ENCODE measurements at regions not wholly inside any gene's neighbourhood (a gene's known extent, or its start where the extent isn't known, plus 50 kb on each side); places are given as distances from the start of the nearest gene placed in this dataset.

DNA sequence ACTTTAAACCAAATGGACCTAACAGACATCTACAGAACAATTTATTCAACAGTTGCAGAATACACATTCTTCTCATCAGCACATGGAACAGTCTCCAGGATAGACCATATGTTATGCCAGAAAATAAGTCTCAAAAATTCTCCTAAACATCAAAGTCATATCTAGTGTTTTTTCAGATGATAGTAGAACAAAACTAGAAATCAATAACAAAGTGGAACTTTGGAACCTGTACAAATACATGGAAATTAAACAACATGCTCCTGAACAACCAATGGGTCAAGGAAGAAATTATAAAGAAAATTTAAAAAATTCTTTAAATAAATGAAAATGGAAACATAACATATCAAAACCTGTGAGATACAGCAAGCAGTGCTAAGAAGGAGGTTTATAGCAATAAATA lies 194.1 kb upstream of the SIX2 start:
- Histone ChIP-seq H2AFZ (ENCODE audit: insufficient read depth, low read depth, low read length, poor library complexity, severe bottlenecking) (no peak overlapping the region), H3K79me2 (ENCODE audit: insufficient read depth, low read length) (no peaks in the 10 kb centered on the region), H3K4me1 (ENCODE audit: control insufficient read depth in 1 of 2, insufficient read depth in 2 of 2, low read length in 2 of 2) (no peaks in the 10 kb centered on the region), H3K27ac (ENCODE audit: low read depth in 1 of 2, low read length in 2 of 2) (no peak overlapping the region), H3K4me3 (replicated peaks in 1 of 3; ENCODE audit: low read depth in 2 of 3, low read length in 3 of 3) (no peak overlapping the region), H3K27me3 (ENCODE audit: control insufficient read depth in 2 of 2, insufficient read depth in 2 of 2, low read length in 2 of 2) (no peaks in the 10 kb centered on the region), H4K20me1 (ENCODE audit: insufficient read depth, low read length) (no peaks in the 10 kb centered on the region), H3K9me3 (replicated peaks in 1 of 2; ENCODE audit: control insufficient read depth in 1 of 2, insufficient read depth in 1 of 2, low read length in 2 of 2) (peaks cover 5 to 18% of the 10 kb centered on the region in 2 donors), H3K36me3 (replicated peaks in 1 of 2; ENCODE audit: control insufficient read depth in 1 of 2, insufficient read depth in 2 of 2, low read length in 2 of 2) (no peaks in the 10 kb centered on the region), H3K4me2 (replicated peaks; ENCODE audit: extremely low read depth, low read length, poor library complexity, severe bottlenecking) (no peak overlapping the region), H3K9ac (ENCODE audit: insufficient read depth, low read length, poor library complexity, severe bottlenecking) (no peak overlapping the region)
- H3K4me3 Mint-ChIP-seq = no peak overlapping the region
- DNase-seq = no peak
- no peak overlapping the region for H3K27ac Mint-ChIP-seq
- peaks cover 0 to 5% (median 4%) of the 10 kb centered on the region in 3 donors for H3K27me3 Mint-ChIP-seq (ENCODE audit: low read depth in 3 of 3)
- intact Hi-C loops (cut with micrococcal nuclease) = no loop called here
- H3K36me3 Mint-ChIP-seq = no peaks in the 10 kb centered on the region
- TF ChIP-seq, protein P1, sequence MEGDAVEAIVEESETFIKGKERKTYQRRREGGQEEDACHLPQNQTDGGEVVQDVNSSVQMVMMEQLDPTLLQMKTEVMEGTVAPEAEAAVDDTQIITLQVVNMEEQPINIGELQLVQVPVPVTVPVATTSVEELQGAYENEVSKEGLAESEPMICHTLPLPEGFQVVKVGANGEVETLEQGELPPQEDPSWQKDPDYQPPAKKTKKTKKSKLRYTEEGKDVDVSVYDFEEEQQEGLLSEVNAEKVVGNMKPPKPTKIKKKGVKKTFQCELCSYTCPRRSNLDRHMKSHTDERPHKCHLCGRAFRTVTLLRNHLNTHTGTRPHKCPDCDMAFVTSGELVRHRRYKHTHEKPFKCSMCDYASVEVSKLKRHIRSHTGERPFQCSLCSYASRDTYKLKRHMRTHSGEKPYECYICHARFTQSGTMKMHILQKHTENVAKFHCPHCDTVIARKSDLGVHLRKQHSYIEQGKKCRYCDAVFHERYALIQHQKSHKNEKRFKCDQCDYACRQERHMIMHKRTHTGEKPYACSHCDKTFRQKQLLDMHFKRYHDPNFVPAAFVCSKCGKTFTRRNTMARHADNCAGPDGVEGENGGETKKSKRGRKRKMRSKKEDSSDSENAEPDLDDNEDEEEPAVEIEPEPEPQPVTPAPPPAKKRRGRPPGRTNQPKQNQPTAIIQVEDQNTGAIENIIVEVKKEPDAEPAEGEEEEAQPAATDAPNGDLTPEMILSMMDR (IDR thresholded peaks at IDR 0.05) = no peak
- peaks cover 9 to 23% (median 12%) of the 10 kb centered on the region in 7 donors for H3K9me3 Mint-ChIP-seq
- H3K4me1 Mint-ChIP-seq = peaks cover 9% of the 10 kb centered on the region

DNA sequence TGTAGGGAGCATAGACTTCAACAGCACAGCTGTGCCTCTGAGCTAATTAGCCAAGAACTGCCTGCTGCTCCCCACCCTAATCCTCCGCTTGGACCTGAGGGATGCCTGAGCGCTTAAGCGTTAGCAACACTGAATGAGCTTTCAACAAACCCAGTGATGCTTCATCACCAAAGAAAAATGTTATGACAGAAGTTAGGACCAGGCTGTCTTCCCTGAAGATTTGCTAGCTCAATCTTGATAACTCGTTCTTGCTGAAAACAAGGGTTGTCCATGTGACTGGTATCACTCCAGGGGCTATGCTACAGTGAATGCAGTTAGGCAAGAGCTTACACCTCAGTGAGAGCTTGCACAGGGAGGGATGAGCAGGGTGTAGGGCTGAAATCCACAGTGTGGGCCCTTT lies 190.7 kb upstream of the SIX2 start:
- 77% methylated on average over 4 of the region's 4 CpGs for WGBS (ENCODE audit: insufficient coverage)
- H3K27ac Mint-ChIP-seq = no peak overlapping the region
- no peak overlapping the region for H3K4me3 Mint-ChIP-seq
- H3K9me3 Mint-ChIP-seq = peaks cover 9 to 23% (median 12%) of the 10 kb centered on the region in 7 donors
- Histone ChIP-seq H3K36me3 (replicated peaks in 1 of 2; ENCODE audit: control insufficient read depth in 1 of 2, insufficient read depth in 2 of 2, low read length in 2 of 2) (no peaks in the 10 kb centered on the region), H3K4me3 (replicated peaks in 1 of 3; ENCODE audit: low read depth in 2 of 3, low read length in 3 of 3) (no peak overlapping the region), H2AFZ (ENCODE audit: insufficient read depth, low read depth, low read length, poor library complexity, severe bottlenecking) (no peak overlapping the region), H3K4me1 (ENCODE audit: control insufficient read depth in 1 of 2, insufficient read depth in 2 of 2, low read length in 2 of 2) (no peaks in the 10 kb centered on the region), H3K79me2 (ENCODE audit: insufficient read depth, low read length) (no peaks in the 10 kb centered on the region), H3K9me3 (replicated peaks in 1 of 2; ENCODE audit: control insufficient read depth in 1 of 2, insufficient read depth in 1 of 2, low read length in 2 of 2) (peaks cover 5 to 18% of the 10 kb centered on the region in 2 donors), H3K4me2 (replicated peaks; ENCODE audit: extremely low read depth, low read length, poor library complexity, severe bottlenecking) (no peak overlapping the region), H4K20me1 (ENCODE audit: insufficient read depth, low read length) (no peaks in the 10 kb centered on the region), H3K27me3 (ENCODE audit: control insufficient read depth in 2 of 2, insufficient read depth in 2 of 2, low read length in 2 of 2) (peaks cover 0 to 2% of the 10 kb centered on the region in 2 donors), H3K27ac (ENCODE audit: low read depth in 1 of 2, low read length in 2 of 2) (no peak overlapping the region), H3K9ac (ENCODE audit: insufficient read depth, low read length, poor library complexity, severe bottlenecking) (no peak overlapping the region)
- H3K4me1 Mint-ChIP-seq = no peaks in the 10 kb centered on the region
- TF ChIP-seq, protein P1 (IDR thresholded peaks at IDR 0.05) = no peak
- H3K27me3 Mint-ChIP-seq (ENCODE audit: low read depth in 3 of 3) = peaks cover 2 to 6% (median 3%) of the 10 kb centered on the region in 3 donors
- no peak for DNase-seq
- no peaks in the 10 kb centered on the region for H3K36me3 Mint-ChIP-seq
- intact Hi-C loops (cut with micrococcal nuclease) = no loop called here

Measured in CD14-positive monocyte (primary cell).